C4-2B (cell line): ENCODE measurements at regions not wholly inside any gene's neighbourhood (a gene's known extent, or its start where the extent isn't known, plus 50 kb on each side); places are given as distances from the start of the nearest gene placed in this dataset.

ENCODE experiments used
- ZFX ChIP-seq: fragments of 450-650 bp; IDR thresholded peaks from 2 replicates; pipeline ENCODE4 v1.6.1; 2017
- TF ChIP-seq, protein P1 (sequence below): fragments of 450-650 bp; conservative IDR thresholded peaks from 2 replicates; pipeline ENCODE4 v1.5.1; 2017; ENCODE audit warnings: mild to moderate bottlenecking

DNA sequence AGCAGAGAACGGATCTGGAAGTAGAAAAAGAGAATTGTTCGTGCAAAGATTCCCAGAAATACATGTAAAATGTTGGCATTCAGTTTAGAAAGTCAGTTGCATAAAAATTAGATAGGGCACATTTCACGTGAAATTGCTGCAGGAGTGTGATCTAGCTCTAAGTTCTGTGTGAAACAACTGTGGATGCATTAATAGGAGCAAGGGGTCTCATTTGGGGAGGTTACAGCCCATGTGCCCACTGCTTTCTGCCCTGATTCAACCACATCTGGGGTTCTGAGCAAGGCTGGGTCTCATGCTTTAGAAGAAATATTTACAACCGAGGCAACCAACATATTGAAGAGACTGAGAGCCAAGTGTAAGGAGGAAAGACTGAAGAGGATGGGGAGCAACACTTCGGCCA, 639.0 kb downstream of the BCOR start:
- TF ChIP-seq, protein P1, sequence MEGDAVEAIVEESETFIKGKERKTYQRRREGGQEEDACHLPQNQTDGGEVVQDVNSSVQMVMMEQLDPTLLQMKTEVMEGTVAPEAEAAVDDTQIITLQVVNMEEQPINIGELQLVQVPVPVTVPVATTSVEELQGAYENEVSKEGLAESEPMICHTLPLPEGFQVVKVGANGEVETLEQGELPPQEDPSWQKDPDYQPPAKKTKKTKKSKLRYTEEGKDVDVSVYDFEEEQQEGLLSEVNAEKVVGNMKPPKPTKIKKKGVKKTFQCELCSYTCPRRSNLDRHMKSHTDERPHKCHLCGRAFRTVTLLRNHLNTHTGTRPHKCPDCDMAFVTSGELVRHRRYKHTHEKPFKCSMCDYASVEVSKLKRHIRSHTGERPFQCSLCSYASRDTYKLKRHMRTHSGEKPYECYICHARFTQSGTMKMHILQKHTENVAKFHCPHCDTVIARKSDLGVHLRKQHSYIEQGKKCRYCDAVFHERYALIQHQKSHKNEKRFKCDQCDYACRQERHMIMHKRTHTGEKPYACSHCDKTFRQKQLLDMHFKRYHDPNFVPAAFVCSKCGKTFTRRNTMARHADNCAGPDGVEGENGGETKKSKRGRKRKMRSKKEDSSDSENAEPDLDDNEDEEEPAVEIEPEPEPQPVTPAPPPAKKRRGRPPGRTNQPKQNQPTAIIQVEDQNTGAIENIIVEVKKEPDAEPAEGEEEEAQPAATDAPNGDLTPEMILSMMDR = no peak
- TF ChIP-seq ZFX = no peak
